ELR (cell line): ENCODE measurements at regions not wholly inside any gene's neighbourhood (a gene's known extent, or its start where the extent isn't known, plus 50 kb on each side); places are given as distances from the start of the nearest gene placed in this dataset.

Source experiments
- DNase-seq: peaks from one replicate; pipeline ENCODE4 v3.0.0-alpha.2; 2015; ENCODE audit warnings: low read depth

GRCh38 chr4:71691416-71692073 lies 92.3 kb downstream of the GC start:
- DNase-seq: no peak

- no peak for DNase-seq
Measured at GRCh38 chr4:71689822-71690221, 94.1 kb downstream of the GC start.

- no peak for DNase-seq
Measured at GRCh38 chr4:71687056-71687455, 96.8 kb downstream of the GC start.

GRCh38 chr4:71685975-71686374 lies 97.9 kb downstream of the GC start:
- no peak for DNase-seq

- DNase-seq: no peak
Measured at GRCh38 chr4:71683309-71683708, 100.6 kb downstream of the GC start.

- DNase-seq: peak; percentile 12
Measured at GRCh38 chr4:71680706-71681105, 103.2 kb downstream of the GC start.

- DNase-seq: no peak
Measured at GRCh38 chr4:71677568-71677967, 106.3 kb downstream of the GC start.

GRCh38 chr4:71669291-71669690 lies 114.6 kb downstream of the GC start:
- no peak for DNase-seq

- no peak for DNase-seq
Measured at GRCh38 chr4:71665358-71665757, 118.5 kb downstream of the GC start.

GRCh38 chr4:71664366-71664765 lies 119.5 kb downstream of the GC start:
- DNase-seq: no peak

- DNase-seq: peak; percentile 7
Measured at GRCh38 chr4:71663780-71664179, 120.1 kb downstream of the GC start.

GRCh38 chr4:71659979-71660378 lies 123.9 kb downstream of the GC start:
- no peak for DNase-seq

GRCh38 chr4:71648923-71649322 lies 135.0 kb downstream of the GC start:
- DNase-seq: no peak

GRCh38 chr4:71648448-71648847 lies 135.4 kb downstream of the GC start:
- DNase-seq: no peak

- DNase-seq: no peak
Measured at GRCh38 chr4:71639380-71639779, 144.5 kb downstream of the GC start.

GRCh38 chr4:71635139-71635748 lies 148.6 kb downstream of the GC start:
- no peak for DNase-seq

- DNase-seq: no peak
Measured at GRCh38 chr4:71634364-71634763, 149.5 kb downstream of the GC start.

GRCh38 chr4:71630803-71631202 lies 153.1 kb downstream of the GC start:
- DNase-seq: no peak

GRCh38 chr4:71625005-71625404 lies 158.9 kb downstream of the GC start:
- no peak for DNase-seq
